Activated gamma-delta T cell (primary cell): ENCODE measurements at regions not wholly inside any gene's neighbourhood (a gene's known extent, or its start where the extent isn't known, plus 50 kb on each side); places are given as distances from the start of the nearest gene placed in this dataset.

ENCODE experiments used
- DNase-seq: peaks from one replicate; lab custom pipeline; 2025; lab: John Stamatoyannopoulos, UW

DNA sequence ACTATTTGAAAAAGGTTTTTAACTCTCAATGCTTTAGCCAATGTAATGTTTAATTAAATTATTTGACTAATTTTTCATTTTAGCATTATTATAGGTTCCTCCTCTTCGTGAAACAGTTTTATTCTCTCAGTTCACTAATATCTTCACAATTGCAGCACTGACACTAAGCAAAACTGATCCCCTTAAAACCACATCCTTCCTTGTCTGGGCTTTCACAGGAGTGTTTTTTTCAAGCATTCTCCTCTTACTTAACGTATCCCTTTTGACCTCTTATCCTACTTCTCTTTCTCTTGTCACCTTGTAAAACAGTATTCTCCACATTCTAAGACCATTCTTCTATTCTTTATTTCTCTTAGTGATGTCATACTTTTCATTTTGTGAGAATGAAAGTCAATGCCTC, 112.8 kb downstream of the DSC3 start:
- no peak for DNase-seq

GRCh38 chr18:30929065-30929464, 113.5 kb downstream of the DSC3 start:
- DNase-seq, result no peak

DNA sequence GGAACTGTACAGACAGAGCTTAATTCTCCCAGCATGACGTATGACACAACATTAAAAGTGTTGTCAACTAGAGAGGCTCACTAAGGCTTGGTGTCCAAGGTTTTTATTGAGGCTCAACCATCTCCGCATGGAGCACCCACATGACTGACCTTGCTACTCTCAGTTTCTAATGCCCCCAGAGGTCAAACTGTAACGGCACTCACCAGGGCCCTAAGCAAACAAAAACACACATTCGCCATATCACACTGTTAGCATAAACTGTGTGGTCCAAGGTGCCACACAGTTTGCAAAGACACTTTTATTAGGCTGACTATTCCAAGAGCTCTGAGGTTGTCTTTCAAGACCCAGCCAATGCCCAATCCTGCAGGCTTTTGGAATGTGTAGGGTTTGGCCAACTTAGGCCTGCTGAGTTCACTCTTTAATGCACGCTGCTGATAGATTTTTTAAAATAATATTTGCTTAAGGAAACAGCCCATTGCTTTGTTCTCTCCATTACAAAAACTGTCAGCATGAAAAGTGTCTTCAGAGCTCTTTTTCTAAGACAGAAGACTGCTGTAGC, 114.9 kb downstream of the DSC3 start:
- DNase-seq, result no peak

DNA sequence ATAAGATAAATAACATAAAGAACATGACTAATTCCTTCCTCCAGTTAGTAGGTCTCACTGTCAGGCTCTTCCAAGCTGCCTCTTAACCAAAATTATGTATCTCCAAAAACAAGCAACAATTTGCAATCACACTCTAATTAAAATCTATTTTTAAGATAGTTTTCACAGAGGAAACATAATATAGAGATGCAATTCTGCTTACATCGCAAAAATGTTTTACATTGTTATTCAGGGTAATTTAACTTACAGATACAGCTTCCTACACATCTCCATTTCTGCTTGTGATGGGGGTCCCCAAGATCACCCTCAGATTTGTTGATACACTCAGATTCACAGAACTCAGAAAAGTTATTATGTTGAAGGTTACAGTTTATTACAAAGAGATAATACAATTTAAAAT, 115.5 kb downstream of the DSC3 start:
- no peak for DNase-seq

- no peak for DNase-seq
Observed at GRCh38 chr18:30925795-30926194, 116.7 kb downstream of the DSC3 start.

GRCh38 chr18:30920757-30921156, 121.8 kb downstream of the DSC3 start:
- DNase-seq, result no peak

DNA sequence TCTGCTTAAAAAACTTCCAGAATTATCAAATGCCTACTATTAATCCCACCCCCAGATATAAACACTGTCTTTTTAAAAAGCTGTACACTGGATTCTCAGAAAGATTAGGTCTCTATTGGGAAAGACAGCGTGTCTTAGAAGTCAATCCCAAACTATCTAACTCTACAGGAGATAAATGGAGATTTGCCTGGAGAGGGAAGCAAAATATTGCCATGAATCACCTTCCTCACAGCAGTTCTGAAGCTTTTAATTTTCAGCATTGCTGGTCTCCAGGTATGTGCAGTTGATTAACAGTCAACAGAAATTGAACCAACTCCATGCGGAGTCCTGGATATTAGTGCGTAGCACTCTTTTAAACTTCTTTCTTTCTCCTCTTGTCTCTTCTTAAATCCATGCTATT, 122.2 kb downstream of the DSC3 start:
- no peak for DNase-seq

GRCh38 chr18:30917651-30918050, 124.9 kb downstream of the DSC3 start:
- no peak for DNase-seq

DNA sequence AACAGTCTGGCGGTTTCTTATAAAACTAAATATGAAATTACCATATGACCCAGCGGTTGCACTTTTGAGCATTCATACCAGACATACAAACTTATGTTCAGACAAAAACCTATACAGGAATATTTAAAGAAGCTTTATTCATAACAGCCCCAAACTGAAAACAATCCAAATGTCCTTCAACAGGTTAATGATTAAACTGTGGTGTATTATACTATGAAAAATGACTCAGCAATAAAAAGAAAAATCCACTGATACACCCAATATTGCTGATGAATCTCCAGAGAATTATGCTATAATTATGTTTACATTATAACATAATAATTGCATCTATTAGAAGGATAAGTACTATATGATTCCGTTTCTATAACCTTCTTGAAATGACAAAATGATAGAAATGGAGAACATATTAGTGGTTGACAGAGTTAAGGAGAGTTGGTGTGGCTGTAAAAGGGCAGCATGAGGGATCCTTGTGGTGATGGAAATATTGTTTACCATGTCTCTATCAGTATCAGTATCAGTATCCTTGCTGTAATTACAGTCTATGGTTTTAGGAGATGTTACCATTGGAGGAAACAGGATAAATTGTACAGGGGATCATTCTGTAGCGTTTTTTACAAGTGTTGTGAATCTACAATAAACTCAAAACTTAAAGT, 127.1 kb downstream of the DSC3 start:
- no peak for DNase-seq

DNA sequence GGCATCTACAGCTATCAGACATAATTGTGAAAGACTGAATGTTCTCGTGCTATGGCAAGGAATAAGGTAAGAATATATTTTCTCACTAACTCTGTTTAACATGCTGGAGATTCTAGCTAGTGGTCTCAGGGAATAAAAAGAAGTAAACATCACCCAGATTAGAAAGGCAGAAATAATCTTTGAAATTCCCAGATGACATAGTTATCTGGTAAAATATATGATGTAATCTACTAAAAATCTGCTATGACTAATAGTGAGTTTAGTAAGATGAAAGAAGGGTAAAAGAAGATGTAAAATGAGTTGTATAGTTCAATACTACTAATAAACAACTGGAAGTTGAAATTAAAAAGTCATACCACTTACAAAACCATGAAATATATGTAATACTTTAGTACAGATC, 134.2 kb downstream of the DSC3 start:
- no peak for DNase-seq

- no peak for DNase-seq
Observed at GRCh38 chr18:30903566-30903965, 139.0 kb downstream of the DSC3 start.

GRCh38 chr18:30889519-30890301, 152.8 kb downstream of the DSC3 start:
- DNase-seq, result no peak

DNA sequence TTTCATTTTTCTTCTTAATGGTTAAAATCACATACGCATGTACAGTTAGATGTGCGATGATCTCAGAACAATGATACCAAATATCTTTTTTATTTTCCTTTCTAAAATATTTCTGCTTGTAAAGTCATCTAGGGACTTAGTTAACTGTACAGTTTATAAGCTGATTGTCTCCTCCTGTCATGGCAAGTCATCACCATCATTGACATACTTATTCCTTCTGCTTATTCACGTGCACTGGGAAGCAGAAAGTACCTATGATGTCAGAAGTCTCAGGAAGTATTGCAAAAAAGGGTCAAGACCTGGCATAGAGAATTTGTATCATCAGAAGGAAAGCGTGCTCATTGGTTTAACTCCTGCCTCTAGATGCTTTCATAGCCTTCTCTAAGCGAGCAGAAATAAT, 154.2 kb downstream of the DSC3 start:
- DNase-seq, result no peak

DNA sequence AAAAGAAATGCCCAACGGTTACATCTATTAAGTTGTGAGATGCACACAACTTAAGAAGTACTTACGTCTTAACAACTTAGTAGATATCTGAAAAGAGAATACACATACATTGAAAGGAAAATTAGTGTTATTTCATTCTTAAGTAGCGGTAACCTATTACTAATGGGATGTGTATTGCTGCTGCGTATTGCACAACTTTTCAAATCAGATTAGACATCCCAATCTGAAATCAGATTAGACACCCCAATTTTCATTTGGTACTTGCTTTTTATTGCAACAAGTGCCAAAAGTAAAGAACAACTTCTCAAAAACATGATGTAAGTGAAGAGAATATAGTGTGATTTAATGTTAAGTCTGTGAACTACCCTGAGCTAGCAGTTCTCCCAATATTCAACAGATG, 155.5 kb downstream of the DSC3 start:
- DNase-seq, result no peak

DNA sequence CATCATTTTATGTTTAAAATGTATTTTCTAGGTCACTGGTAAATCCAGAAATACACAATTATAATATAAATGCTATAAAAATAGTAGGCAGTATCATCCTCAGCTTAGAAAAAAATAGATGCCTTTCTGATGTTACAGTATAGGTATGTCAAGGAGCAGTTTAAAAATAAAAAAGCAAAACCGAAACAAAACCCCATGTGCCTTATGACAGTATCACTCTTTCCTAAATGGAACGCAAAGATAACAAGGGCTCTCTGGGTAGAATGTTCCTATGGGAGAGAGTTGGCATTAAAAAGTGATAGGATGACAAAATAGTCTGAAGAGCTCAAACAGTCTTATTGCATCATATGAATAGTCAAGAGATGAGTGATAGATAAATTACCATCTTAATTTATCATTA, 172.1 kb downstream of the DSC3 start:
- DNase-seq, result no peak

- DNase-seq, result no peak
Observed at GRCh38 chr18:30862900-30863299, 179.6 kb downstream of the DSC3 start.

DNA sequence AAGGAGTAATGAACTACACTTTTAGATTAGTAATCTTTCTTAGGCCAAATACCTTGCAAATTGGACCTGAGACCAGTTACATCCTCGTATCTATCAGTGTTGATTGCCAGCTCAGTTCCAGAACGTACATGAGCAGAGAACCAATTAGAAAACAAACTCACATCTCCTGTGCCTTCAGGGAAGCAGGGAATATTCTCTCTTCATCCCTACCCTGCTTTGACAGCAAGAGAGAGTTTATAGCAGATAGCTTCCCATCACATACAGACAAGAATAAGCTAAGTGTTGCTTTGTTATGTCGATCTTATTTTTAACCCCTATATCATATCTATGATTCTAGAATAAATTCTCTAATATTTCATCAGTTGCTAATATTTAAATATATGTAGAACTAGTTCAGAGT, 181.8 kb downstream of the DSC3 start:
- no peak for DNase-seq

GRCh38 chr18:30859036-30859435, 183.5 kb downstream of the DSC3 start:
- DNase-seq, result no peak

GRCh38 chr18:30858560-30858959, 184.0 kb downstream of the DSC3 start:
- DNase-seq, result no peak

GRCh38 chr18:30855762-30856161, 186.8 kb downstream of the DSC3 start:
- no peak for DNase-seq

GRCh38 chr18:30852980-30853379, 189.6 kb downstream of the DSC3 start:
- no peak for DNase-seq

GRCh38 chr18:30852541-30852940, 190.0 kb downstream of the DSC3 start:
- no peak for DNase-seq

GRCh38 chr18:30839056-30839561, 203.4 kb downstream of the DSC3 start:
- peak; percentile 2 for DNase-seq
